Astrocyte (in vitro differentiated cells and primary cell): ENCODE measurements at regions not wholly inside any gene's neighbourhood (a gene's known extent, or its start where the extent isn't known, plus 50 kb on each side); places are given as distances from the start of the nearest gene placed in this dataset.

Experiments used
- DNase-seq: peaks from one replicate; pipeline ENCODE4 v3.0.0-alpha.2; 2010; ENCODE audit warnings: low read depth
- FAIRE-seq: peaks from 2 replicates; lab custom pipeline; 2011; peaks lifted over from hg19 to GRCh38; lab: Jason Lieb, UNC
- H2AFZ ChIP-seq: 2 replicates; pipeline ENCODE4 v1.6.0; 2012; ENCODE audit warnings: low read depth, low read length, inconsistent platforms
- H3K27ac ChIP-seq: 2 replicates; pipeline ENCODE4 v1.5.1; 2011; ENCODE audit warnings: low read depth, low read length, inconsistent platforms
- H3K27me3 ChIP-seq: 2 replicates; pipeline ENCODE4 v1.6.0; 2011; ENCODE audit warnings: low read length, inconsistent platforms; ENCODE audit not compliant: insufficient read depth
- H3K36me3 ChIP-seq: 2 replicates; pipeline ENCODE4 v1.5.1; 2011; ENCODE audit warnings: low read length, inconsistent platforms; ENCODE audit not compliant: insufficient read depth
- H3K4me1 ChIP-seq: 2 replicates; pipeline ENCODE4 v1.5.1; 2011; ENCODE audit warnings: low read length, inconsistent platforms; ENCODE audit not compliant: insufficient read depth
- H3K4me2 ChIP-seq: 2 replicates; pipeline ENCODE4 v1.6.0; 2012; ENCODE audit warnings: low read length, inconsistent platforms
- H3K4me3 ChIP-seq: 2 replicates; pipeline ENCODE4 v1.5.1; 2011; ENCODE audit warnings: low read depth, mild to moderate bottlenecking, low read length, inconsistent platforms; ENCODE audit not compliant: insufficient read depth
- H3K79me2 ChIP-seq: 2 replicates; pipeline ENCODE4 v1.6.0; 2012; ENCODE audit warnings: mild to moderate bottlenecking, low read length, inconsistent platforms; ENCODE audit not compliant: insufficient read depth
- H3K9ac ChIP-seq: 2 replicates; pipeline ENCODE4 v1.6.0; 2012; ENCODE audit warnings: mild to moderate bottlenecking, low read length, inconsistent platforms
- H3K9me3 ChIP-seq: 2 replicates; pipeline ENCODE4 v1.5.1; 2012; ENCODE audit warnings: low read depth, mild to moderate bottlenecking, low read length, inconsistent platforms; ENCODE audit not compliant: insufficient read depth
- H4K20me1 ChIP-seq: 2 replicates; pipeline ENCODE4 v1.6.0; 2012; ENCODE audit warnings: low read length, inconsistent platforms; ENCODE audit not compliant: insufficient read depth
- H3K27ac Mint-ChIP-seq: one replicate; pipeline ENCODE4 v1.8.0; 2021; ENCODE audit warnings: mild to moderate bottlenecking, mixed read lengths; ENCODE audit not compliant: unreplicated experiment
- H3K27me3 Mint-ChIP-seq: one replicate; pipeline ENCODE4 v1.8.0; 2021; ENCODE audit warnings: low read depth, mixed read lengths; ENCODE audit not compliant: unreplicated experiment
- H3K36me3 Mint-ChIP-seq: one replicate; pipeline ENCODE4 v1.8.0; 2021; ENCODE audit warnings: low read depth, mixed read lengths; ENCODE audit not compliant: unreplicated experiment
- H3K4me1 Mint-ChIP-seq: one replicate; pipeline ENCODE4 v1.8.0; 2021; ENCODE audit warnings: low read depth, mixed read lengths; ENCODE audit not compliant: unreplicated experiment
- H3K4me3 Mint-ChIP-seq: one replicate; pipeline ENCODE4 v1.8.0; 2021; ENCODE audit warnings: mild to moderate bottlenecking, moderate library complexity, mixed read lengths; ENCODE audit not compliant: unreplicated experiment
- H3K9me3 Mint-ChIP-seq: one replicate; pipeline ENCODE4 v1.8.0; 2021; ENCODE audit warnings: mild to moderate bottlenecking, mixed read lengths; ENCODE audit not compliant: unreplicated experiment
- EZH2 ChIP-seq: IDR thresholded peaks from 2 replicates; pipeline ENCODE4 v1.6.1; 2012; ENCODE audit warnings: mild to moderate bottlenecking, low read length, inconsistent platforms; ENCODE audit not compliant: insufficient read depth
- TF ChIP-seq, protein P1 (sequence below): IDR thresholded peaks from 2 replicates; pipeline ENCODE4 v1.5.1; 2011; ENCODE audit warnings: low read depth, mild to moderate bottlenecking, inconsistent platforms, low read length, moderate library complexity; ENCODE audit not compliant: insufficient read depth

DNA sequence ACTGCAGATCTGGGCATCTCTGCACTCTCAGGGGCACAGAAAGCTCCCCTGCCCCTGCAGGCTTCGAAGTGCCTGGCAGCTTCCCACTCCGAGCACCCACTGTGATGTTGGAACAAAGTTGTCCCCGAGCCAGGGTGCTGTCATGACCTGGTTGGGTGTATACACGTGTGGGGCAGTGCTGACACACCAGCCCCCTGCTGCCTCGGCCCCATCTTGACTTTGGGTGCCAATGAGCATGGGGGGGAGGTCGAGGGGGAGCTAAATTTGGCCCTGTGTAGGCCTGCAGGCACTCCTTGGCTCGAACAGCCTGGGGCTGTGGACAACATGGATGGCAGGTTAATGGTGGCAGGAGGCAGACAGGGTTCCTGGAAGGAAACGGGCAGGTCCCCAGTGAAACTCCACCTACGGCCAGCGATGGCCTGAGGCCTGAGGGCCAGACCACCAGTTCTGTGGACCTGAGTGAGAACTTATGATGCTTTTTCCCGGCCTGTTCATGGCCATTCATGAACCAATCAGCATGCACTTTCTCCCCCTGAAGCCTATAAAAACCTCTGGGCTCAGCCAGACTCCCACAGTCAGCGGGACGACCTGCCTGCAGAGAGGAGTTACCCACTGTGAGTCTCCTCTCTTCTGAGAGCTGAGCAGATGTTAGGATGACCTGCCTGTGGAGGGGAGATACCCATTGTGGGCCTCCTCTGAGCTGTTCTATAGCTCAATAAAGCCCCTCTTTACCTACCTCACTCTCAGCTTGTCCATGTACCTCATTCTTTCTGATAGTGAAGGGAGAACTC lies 1029.1 kb upstream of the GBE1 start:
- no peak for TF ChIP-seq EZH2
- TF ChIP-seq, protein P1, sequence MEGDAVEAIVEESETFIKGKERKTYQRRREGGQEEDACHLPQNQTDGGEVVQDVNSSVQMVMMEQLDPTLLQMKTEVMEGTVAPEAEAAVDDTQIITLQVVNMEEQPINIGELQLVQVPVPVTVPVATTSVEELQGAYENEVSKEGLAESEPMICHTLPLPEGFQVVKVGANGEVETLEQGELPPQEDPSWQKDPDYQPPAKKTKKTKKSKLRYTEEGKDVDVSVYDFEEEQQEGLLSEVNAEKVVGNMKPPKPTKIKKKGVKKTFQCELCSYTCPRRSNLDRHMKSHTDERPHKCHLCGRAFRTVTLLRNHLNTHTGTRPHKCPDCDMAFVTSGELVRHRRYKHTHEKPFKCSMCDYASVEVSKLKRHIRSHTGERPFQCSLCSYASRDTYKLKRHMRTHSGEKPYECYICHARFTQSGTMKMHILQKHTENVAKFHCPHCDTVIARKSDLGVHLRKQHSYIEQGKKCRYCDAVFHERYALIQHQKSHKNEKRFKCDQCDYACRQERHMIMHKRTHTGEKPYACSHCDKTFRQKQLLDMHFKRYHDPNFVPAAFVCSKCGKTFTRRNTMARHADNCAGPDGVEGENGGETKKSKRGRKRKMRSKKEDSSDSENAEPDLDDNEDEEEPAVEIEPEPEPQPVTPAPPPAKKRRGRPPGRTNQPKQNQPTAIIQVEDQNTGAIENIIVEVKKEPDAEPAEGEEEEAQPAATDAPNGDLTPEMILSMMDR: no peak
- Histone ChIP-seq H2AFZ (no peak overlapping the region), H3K4me1 (no peaks in the 10 kb centered on the region), H3K9me3 (no peaks in the 10 kb centered on the region), H3K4me3 (no peak overlapping the region), H4K20me1 (no peaks in the 10 kb centered on the region), H3K9ac (no peak overlapping the region), H3K27ac (no peak overlapping the region), H3K4me2 (no peak overlapping the region), H3K79me2 (no peaks in the 10 kb centered on the region), H3K27me3 (no peaks in the 10 kb centered on the region), H3K36me3 (no peaks in the 10 kb centered on the region)
- no peaks in the 10 kb centered on the region for H3K36me3 Mint-ChIP-seq
- DNase-seq (no peak), FAIRE-seq (no peak)
- no peaks in the 10 kb centered on the region for H3K4me1 Mint-ChIP-seq
- H3K27ac Mint-ChIP-seq: no peak overlapping the region
- H3K9me3 Mint-ChIP-seq: no peaks in the 10 kb centered on the region
- H3K27me3 Mint-ChIP-seq: no peaks in the 10 kb centered on the region
- no peak overlapping the region for H3K4me3 Mint-ChIP-seq

DNA sequence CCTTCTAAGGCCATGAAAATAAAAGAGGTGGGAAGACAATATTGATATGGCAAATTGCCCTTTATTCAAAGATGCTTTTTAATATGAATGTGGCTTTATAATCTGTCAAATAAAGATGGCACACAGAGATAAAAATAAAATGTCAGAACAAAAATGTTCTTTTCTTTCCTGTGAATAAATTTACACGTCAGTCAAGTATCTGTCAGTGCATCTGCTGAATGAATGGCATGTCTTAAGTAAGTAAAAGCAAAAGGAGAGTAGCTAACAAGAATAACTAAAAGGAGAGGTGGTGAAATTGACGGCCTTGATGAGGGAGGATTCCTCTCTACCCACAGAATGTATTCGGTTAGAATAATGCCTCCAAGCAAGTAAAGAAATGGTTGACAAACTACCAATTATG lies 1021.7 kb upstream of the GBE1 start:
- Mint-ChIP-seq H3K27me3 (no peaks in the 10 kb centered on the region), H3K4me3 (no peak overlapping the region), H3K9me3 (no peaks in the 10 kb centered on the region), H3K4me1 (no peaks in the 10 kb centered on the region), H3K27ac (no peak overlapping the region), H3K36me3 (no peaks in the 10 kb centered on the region)
- Histone ChIP-seq H3K4me2 (no peak overlapping the region), H4K20me1 (no peaks in the 10 kb centered on the region), H3K9ac (no peak overlapping the region), H3K4me3 (no peak overlapping the region), H2AFZ (no peak overlapping the region), H3K36me3 (no peaks in the 10 kb centered on the region), H3K9me3 (no peaks in the 10 kb centered on the region), H3K4me1 (no peaks in the 10 kb centered on the region), H3K27ac (no peak overlapping the region), H3K79me2 (no peaks in the 10 kb centered on the region), H3K27me3 (no peaks in the 10 kb centered on the region)
- TF ChIP-seq, protein P1: no peak
- no peak for TF ChIP-seq EZH2
- no peak for FAIRE-seq
- no peak for DNase-seq

DNA sequence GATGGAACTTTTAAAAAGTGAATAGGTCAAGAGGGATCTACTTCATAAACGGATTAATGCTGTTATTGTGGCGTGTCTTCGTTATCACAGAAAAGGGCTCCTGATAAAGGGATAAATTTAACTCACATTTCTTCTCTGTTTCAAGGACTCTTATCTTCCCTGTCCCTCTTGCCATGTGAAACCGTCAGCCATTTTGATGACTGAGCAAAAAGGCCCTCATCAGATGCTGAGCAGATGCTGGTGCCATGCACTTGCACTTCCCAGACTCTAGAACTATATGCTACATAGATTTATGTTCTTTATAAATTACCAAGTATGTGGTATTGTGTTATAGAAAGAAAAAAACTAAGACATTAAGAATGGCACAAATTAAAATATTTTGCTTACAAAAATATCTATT lies 1011.8 kb upstream of the GBE1 start:
- no peak for FAIRE-seq
- Mint-ChIP-seq H3K27ac (no peak overlapping the region), H3K36me3 (no peaks in the 10 kb centered on the region), H3K27me3 (no peaks in the 10 kb centered on the region), H3K9me3 (no peaks in the 10 kb centered on the region), H3K4me1 (no peaks in the 10 kb centered on the region), H3K4me3 (no peak overlapping the region)
- TF ChIP-seq EZH2: no peak
- TF ChIP-seq, protein P1: no peak
- Histone ChIP-seq H3K36me3 (no peaks in the 10 kb centered on the region), H3K9ac (no peak overlapping the region), H3K79me2 (no peaks in the 10 kb centered on the region), H3K4me1 (no peaks in the 10 kb centered on the region), H3K4me3 (no peak overlapping the region), H2AFZ (no peak overlapping the region), H3K27me3 (no peaks in the 10 kb centered on the region), H3K27ac (no peak overlapping the region), H3K9me3 (no peaks in the 10 kb centered on the region), H4K20me1 (no peaks in the 10 kb centered on the region), H3K4me2 (no peak overlapping the region)
- no peak for DNase-seq
